GM12864 (cell line): ENCODE measurements at regions not wholly inside any gene's neighbourhood (a gene's known extent, or its start where the extent isn't known, plus 50 kb on each side); places are given as distances from the start of the nearest gene placed in this dataset.

Experiments used
- DNase-seq: peaks from one replicate; pipeline ENCODE4 v3.0.0-alpha.2; 2011; ENCODE audit warnings: low read depth
- H3K4me3 ChIP-seq: 2 replicates; pipeline ENCODE4 v1.5.1; 2011; ENCODE audit warnings: mild to moderate bottlenecking, low read depth, low read length, control low read depth
- CTCF ChIP-seq: IDR thresholded peaks from 2 replicates; pipeline ENCODE4 v1.5.1; 2011; ENCODE audit warnings: low read depth, mild to moderate bottlenecking, moderate library complexity, low read length, control low read depth, inconsistent platforms; ENCODE audit errors: missing control alignments

GRCh38 chr6:48798296-48798695, 664.8 kb downstream of the MMUT start:
- H3K4me3 ChIP-seq = no peak overlapping the region
- no peak for TF ChIP-seq CTCF
- DNase-seq = no peak

GRCh38 chr6:48782225-48782624, 671.2 kb upstream of the PTCHD4 start:
- H3K4me3 ChIP-seq = no peak overlapping the region
- TF ChIP-seq CTCF = no peak
- no peak for DNase-seq

GRCh38 chr6:48777411-48777810, 666.4 kb upstream of the PTCHD4 start:
- DNase-seq = no peak
- no peak for TF ChIP-seq CTCF
- H3K4me3 ChIP-seq = no peak overlapping the region

GRCh38 chr6:48775157-48775556, 664.2 kb upstream of the PTCHD4 start:
- TF ChIP-seq CTCF = no peak
- DNase-seq = no peak
- H3K4me3 ChIP-seq = no peak overlapping the region

GRCh38 chr6:48774276-48774675, 663.3 kb upstream of the PTCHD4 start:
- no peak overlapping the region for H3K4me3 ChIP-seq
- no peak for TF ChIP-seq CTCF
- no peak for DNase-seq

GRCh38 chr6:48766349-48766748, 655.4 kb upstream of the PTCHD4 start:
- no peak for TF ChIP-seq CTCF
- DNase-seq = no peak

GRCh38 chr6:48765352-48765961, 654.5 kb upstream of the PTCHD4 start:
- peak; percentile 21 for TF ChIP-seq CTCF
- DNase-seq = no peak
- no peak overlapping the region for H3K4me3 ChIP-seq

More at GRCh38 chr6:48766349-48766748, 655.4 kb upstream of the PTCHD4 start:
- H3K4me3 ChIP-seq = no peak overlapping the region
